Caco-2 (cell line): ENCODE measurements at regions not wholly inside any gene's neighbourhood (a gene's known extent, or its start where the extent isn't known, plus 50 kb on each side); places are given as distances from the start of the nearest gene placed in this dataset.
A peak's percentile ranks its signal among the peaks of the same experiment; 100 is the strongest.

Source experiments
- BruUV-seq: library from RNA; stranded (reverse); fragments of 400-500 nt; replicated peaks from 2 replicates; lab custom pipeline; 2021; lab: Mats Ljungman, UMichigan
- CTCF ChIA-PET: fragments of 300-600 bp; sonication (Branson Sonifier 250); formaldehyde crosslinking; loops from one replicate; lab custom pipeline; 2022; ENCODE audit warnings: antibody characterized with exemption; lab: Charles Lee
- POLR2A ChIA-PET: fragments of 300-600 bp; sonication (Branson Sonifier 250); formaldehyde crosslinking; loops from one replicate; lab custom pipeline; 2022; ENCODE audit warnings: antibody characterized with exemption; lab: Charles Lee
- DNase-seq, 2 experiments: peaks; one replicate each; pipeline versions ENCODE4 v3.0.0 to v3.0.0-alpha.2; 2020 to 2022
- H3K27me3 ChIP-seq: replicated peaks from 2 replicates; pipeline ENCODE4 v1.6.0; 2011; ENCODE audit warnings: low read length; ENCODE audit not compliant: control insufficient read depth, insufficient read depth
- H3K36me3 ChIP-seq: 2 replicates; pipeline ENCODE4 v1.5.1; 2011; ENCODE audit warnings: low read length; ENCODE audit not compliant: control insufficient read depth, insufficient read depth
- H3K4me1 ChIP-seq: fragments of 250-450 bp; sonication (Bioruptor Pico); 2 replicates; pipeline ENCODE4 v1.5.1; 2020; ENCODE audit warnings: mild to moderate bottlenecking
- H3K4me3 ChIP-seq: 2 replicates; pipeline ENCODE4 v1.5.1; 2011; ENCODE audit warnings: low read depth, mild to moderate bottlenecking, control low read depth, low read length
- H3K9me3 ChIP-seq: fragments of 250-450 bp; sonication (Bioruptor Pico); 2 replicates; pipeline ENCODE4 v1.5.1; 2020; ENCODE audit warnings: mild to moderate bottlenecking, moderate library complexity
- H3K27ac Mint-ChIP-seq: one replicate; pipeline ENCODE4 v1.8.0; 2022; ENCODE audit warnings: mixed read lengths; ENCODE audit not compliant: unreplicated experiment
- H3K27me3 Mint-ChIP-seq: one replicate; pipeline ENCODE4 v1.8.0; 2022; ENCODE audit warnings: mixed read lengths; ENCODE audit not compliant: insufficient read depth, unreplicated experiment
- H3K36me3 Mint-ChIP-seq: one replicate; pipeline ENCODE4 v1.8.0; 2022; ENCODE audit warnings: mild to moderate bottlenecking, mixed read lengths; ENCODE audit not compliant: insufficient read depth, unreplicated experiment
- H3K4me1 Mint-ChIP-seq: one replicate; pipeline ENCODE4 v1.8.0; 2022; ENCODE audit warnings: low read depth, mixed read lengths; ENCODE audit not compliant: unreplicated experiment
- H3K4me3 Mint-ChIP-seq: one replicate; pipeline ENCODE4 v1.8.0; 2022; ENCODE audit warnings: mild to moderate bottlenecking, moderate library complexity, mixed read lengths; ENCODE audit not compliant: unreplicated experiment
- H3K9me3 Mint-ChIP-seq: one replicate; pipeline ENCODE4 v1.8.0; 2022; ENCODE audit warnings: mixed read lengths; ENCODE audit not compliant: unreplicated experiment
- intact Hi-C: fragments of 100-400 bp; cut with micrococcal nuclease; formaldehyde crosslinking; loops from one replicate; pipeline ENCODE4 v1.10.0; 2022; ENCODE audit not compliant: unreplicated experiment
- TF ChIP-seq, protein P1 (sequence below), 2 experiments: fragments of 200-600 bp in 1 of 2; IDR thresholded peaks; 1 replicate in 1 of 2; 2 replicates in 1 of 2; pipeline versions ENCODE4 v1.5.1 to v1.8.0; 2011 to 2022; ENCODE audit warnings: antibody characterized with exemption in 1 of 2, control low read depth in 1 of 2, inconsistent platforms in 1 of 2, low read depth in 1 of 2, low read length in 1 of 2, mild to moderate bottlenecking in 1 of 2, moderate library complexity in 1 of 2; ENCODE audit not compliant: insufficient read depth in 1 of 2, severe bottlenecking in 1 of 2, unreplicated experiment in 1 of 2

DNA sequence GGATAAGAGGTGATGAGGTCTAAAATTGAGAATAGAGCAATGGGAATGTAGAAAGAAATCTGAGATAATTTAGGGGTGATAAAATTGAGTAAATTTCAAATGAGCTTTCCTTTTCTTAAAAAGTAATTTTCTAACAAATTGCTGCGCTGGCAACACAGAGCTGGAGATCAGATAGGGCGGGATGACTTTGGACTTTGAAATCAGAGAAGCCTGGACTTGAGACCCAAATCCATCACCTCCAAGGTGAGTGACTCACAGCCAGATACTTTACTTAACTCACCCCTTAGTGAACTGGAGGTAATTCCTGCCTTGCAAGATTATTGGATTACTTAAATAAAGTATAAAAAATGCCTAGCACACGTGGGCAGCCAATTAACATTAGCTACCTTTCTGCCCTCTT is 80.8 kb downstream of the P2RY1 start:
- peaks cover 9% of the 10 kb centered on the region for H3K9me3 Mint-ChIP-seq
- no peaks in the 10 kb centered on the region for H3K27me3 Mint-ChIP-seq
- H3K36me3 ChIP-seq = no peaks in the 10 kb centered on the region
- peaks cover 21% of the 10 kb centered on the region for H3K4me1 ChIP-seq
- H3K9me3 ChIP-seq = no peaks in the 10 kb centered on the region
- no peak overlapping the region for H3K4me3 ChIP-seq
- intact Hi-C loops = no loop called here
- DNase-seq = no peak
- H3K4me1 Mint-ChIP-seq = peaks cover 8% of the 10 kb centered on the region
- ChIA-PET POLR2A (no interaction called here), CTCF (no interaction called here)
- H3K27ac Mint-ChIP-seq = peak overlapping the region; percentile 54
- peak overlapping the region; percentile 7 for H3K4me3 Mint-ChIP-seq
- H3K36me3 Mint-ChIP-seq = no peaks in the 10 kb centered on the region
- no TSS peak for BruUV-seq
- H3K27me3 ChIP-seq = no peaks in the 10 kb centered on the region
- TF ChIP-seq, protein P1, sequence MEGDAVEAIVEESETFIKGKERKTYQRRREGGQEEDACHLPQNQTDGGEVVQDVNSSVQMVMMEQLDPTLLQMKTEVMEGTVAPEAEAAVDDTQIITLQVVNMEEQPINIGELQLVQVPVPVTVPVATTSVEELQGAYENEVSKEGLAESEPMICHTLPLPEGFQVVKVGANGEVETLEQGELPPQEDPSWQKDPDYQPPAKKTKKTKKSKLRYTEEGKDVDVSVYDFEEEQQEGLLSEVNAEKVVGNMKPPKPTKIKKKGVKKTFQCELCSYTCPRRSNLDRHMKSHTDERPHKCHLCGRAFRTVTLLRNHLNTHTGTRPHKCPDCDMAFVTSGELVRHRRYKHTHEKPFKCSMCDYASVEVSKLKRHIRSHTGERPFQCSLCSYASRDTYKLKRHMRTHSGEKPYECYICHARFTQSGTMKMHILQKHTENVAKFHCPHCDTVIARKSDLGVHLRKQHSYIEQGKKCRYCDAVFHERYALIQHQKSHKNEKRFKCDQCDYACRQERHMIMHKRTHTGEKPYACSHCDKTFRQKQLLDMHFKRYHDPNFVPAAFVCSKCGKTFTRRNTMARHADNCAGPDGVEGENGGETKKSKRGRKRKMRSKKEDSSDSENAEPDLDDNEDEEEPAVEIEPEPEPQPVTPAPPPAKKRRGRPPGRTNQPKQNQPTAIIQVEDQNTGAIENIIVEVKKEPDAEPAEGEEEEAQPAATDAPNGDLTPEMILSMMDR (IDR thresholded peaks at IDR 0.05; ENCODE audit: insufficient read depth in 1 of 2, low read depth in 1 of 2, low read length in 1 of 2, severe bottlenecking in 1 of 2, unreplicated experiment in 1 of 2) = no peak

GRCh38 chr3:152916753-152917279 is 81.9 kb downstream of the P2RY1 start:
- H3K4me1 Mint-ChIP-seq = peaks cover 8% of the 10 kb centered on the region
- no peak overlapping the region for H3K4me3 ChIP-seq
- no TSS peak for BruUV-seq
- H3K36me3 ChIP-seq = no peaks in the 10 kb centered on the region
- POLR2A ChIA-PET = no interaction called here
- no peak overlapping the region for H3K27ac Mint-ChIP-seq
- H3K9me3 Mint-ChIP-seq = peaks cover 9% of the 10 kb centered on the region
- H3K36me3 Mint-ChIP-seq = no peaks in the 10 kb centered on the region
- intact Hi-C loops = no loop called here
- H3K9me3 ChIP-seq = no peaks in the 10 kb centered on the region
- peaks cover 21% of the 10 kb centered on the region for H3K4me1 ChIP-seq
- no peaks in the 10 kb centered on the region for H3K27me3 ChIP-seq
- TF ChIP-seq, protein P1 (IDR thresholded peaks at IDR 0.05; ENCODE audit: insufficient read depth in 1 of 2, low read depth in 1 of 2, low read length in 1 of 2, severe bottlenecking in 1 of 2, unreplicated experiment in 1 of 2) = no peak
- no peaks in the 10 kb centered on the region for H3K27me3 Mint-ChIP-seq
- CTCF ChIA-PET = no interaction called here
- DNase-seq = no peak
- H3K4me3 Mint-ChIP-seq = no peak overlapping the region

GRCh38 chr3:152921351-152921750 is 86.4 kb downstream of the P2RY1 start:
- H3K9me3 Mint-ChIP-seq = no peaks in the 10 kb centered on the region
- TF ChIP-seq, protein P1 (IDR thresholded peaks at IDR 0.05; ENCODE audit: insufficient read depth in 1 of 2, low read depth in 1 of 2, low read length in 1 of 2, severe bottlenecking in 1 of 2, unreplicated experiment in 1 of 2) = no peak
- Histone ChIP-seq H3K4me3 (no peak overlapping the region), H3K27me3 (no peaks in the 10 kb centered on the region), H3K9me3 (no peaks in the 10 kb centered on the region), H3K36me3 (no peaks in the 10 kb centered on the region), H3K4me1 (peaks cover 4% of the 10 kb centered on the region)
- no peak overlapping the region for H3K27ac Mint-ChIP-seq
- POLR2A ChIA-PET = no interaction called here
- no peak overlapping the region for H3K4me3 Mint-ChIP-seq
- no peaks in the 10 kb centered on the region for H3K36me3 Mint-ChIP-seq
- no peaks in the 10 kb centered on the region for H3K27me3 Mint-ChIP-seq
- no peak for DNase-seq
- no TSS peak for BruUV-seq
- CTCF ChIA-PET = no interaction called here
- no peaks in the 10 kb centered on the region for H3K4me1 Mint-ChIP-seq
- intact Hi-C loops = no loop called here
